ENCODE measurements at regions not wholly inside any gene's neighbourhood (a gene's known extent, or its start where the extent isn't known, plus 50 kb on each side); places are given as distances from the start of the nearest gene placed in this dataset.

DNA sequence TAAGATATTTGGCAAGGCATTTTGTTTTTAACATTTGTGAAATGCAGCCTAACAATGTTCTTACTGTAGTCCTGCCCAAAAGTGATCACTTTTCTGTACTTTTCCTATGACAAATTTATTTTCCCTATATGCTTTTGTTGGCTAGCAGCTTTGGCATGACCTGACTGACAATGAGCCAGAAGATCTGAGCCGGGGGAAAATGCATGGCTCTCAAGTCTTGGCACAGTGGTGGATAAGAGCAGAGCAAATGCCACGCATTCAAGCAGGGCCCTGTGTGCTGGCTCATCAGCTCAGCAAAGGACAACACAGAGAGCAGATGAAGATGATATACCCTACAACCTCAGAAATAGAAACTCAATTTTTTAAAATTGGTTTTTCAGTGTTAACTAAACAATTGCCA is 187.3 kb downstream of the ANAPC10 start:
- TF ChIP-seq CTCF (IDR thresholded peaks at IDR 0.05) (no peak), EP300 (IDR thresholded peaks at IDR 0.05) (no peak), POLR2A (IDR thresholded peaks at IDR 0.05) (no peak)
